ENCODE measurements at regions not wholly inside any gene's neighbourhood (a gene's known extent, or its start where the extent isn't known, plus 50 kb on each side); places are given as distances from the start of the nearest gene placed in this dataset.

DNA sequence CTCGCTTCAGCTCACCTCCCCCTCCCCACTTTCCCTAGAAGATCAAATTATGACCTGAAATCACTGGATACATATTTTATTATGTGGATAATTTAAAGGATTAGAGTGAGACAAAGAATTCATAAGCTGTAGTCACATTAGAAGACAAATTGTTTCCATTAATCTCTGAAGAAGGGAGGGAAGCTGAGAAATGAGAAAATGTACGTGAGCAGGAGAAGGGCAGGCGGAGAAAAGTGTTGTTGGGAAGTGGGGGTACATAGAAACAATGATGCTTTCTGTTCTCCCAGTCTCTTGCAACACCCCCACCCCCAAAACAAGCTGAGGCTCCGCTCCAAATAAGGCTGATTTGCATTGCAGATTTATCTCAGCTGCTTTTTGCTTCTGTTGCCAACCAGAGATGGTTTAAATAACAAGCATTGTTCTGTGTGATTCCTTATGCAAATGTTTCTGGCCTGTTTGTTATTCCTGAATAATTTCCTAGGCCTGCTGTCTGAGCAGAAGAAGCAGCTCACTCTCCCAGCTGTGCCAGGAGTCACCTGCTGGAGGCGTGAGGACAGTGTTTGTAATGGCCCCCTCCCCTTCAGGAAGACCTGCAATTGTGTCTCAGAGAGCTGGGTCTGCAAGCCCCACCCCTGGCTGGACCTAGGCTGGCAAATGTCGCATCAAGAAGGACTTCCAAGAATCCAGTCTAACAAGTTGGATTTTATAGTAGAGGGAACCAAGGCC, 121.8 kb upstream of the TNR start:
- H3K9me2 ChIP-seq (replicated peaks; ENCODE audit: insufficient read depth, low read length), result no peaks in the 10 kb centered on the region

DNA sequence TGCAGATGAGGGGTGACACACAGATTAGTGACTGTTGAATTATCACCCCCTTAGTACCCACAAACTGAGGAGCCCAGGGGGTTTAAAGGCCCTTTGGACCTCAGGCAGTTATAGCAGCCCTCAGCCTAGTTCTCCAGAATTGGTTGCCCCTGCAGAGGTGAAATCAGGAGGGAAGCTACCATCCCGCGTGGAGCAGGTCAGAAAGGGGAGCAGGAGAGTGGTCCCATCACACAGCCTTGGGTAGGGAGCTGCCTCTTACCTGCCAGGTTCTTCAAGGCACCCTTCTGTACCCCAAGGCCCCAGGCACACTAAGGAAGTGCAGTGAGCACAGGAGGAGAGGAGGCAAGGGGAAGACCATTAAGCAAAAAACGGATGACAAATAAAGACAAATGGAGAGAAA, 121.2 kb upstream of the TNR start:
- H3K79me2 ChIP-seq (ENCODE audit: insufficient read depth, low read length), result no peaks in the 10 kb centered on the region
- no peak overlapping the region for H3K27ac ChIP-seq (ENCODE audit: low read depth, low read length)
- TF ChIP-seq, protein P1, sequence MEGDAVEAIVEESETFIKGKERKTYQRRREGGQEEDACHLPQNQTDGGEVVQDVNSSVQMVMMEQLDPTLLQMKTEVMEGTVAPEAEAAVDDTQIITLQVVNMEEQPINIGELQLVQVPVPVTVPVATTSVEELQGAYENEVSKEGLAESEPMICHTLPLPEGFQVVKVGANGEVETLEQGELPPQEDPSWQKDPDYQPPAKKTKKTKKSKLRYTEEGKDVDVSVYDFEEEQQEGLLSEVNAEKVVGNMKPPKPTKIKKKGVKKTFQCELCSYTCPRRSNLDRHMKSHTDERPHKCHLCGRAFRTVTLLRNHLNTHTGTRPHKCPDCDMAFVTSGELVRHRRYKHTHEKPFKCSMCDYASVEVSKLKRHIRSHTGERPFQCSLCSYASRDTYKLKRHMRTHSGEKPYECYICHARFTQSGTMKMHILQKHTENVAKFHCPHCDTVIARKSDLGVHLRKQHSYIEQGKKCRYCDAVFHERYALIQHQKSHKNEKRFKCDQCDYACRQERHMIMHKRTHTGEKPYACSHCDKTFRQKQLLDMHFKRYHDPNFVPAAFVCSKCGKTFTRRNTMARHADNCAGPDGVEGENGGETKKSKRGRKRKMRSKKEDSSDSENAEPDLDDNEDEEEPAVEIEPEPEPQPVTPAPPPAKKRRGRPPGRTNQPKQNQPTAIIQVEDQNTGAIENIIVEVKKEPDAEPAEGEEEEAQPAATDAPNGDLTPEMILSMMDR (IDR thresholded peaks at IDR 0.05; ENCODE audit: insufficient read depth, low read length, poor library complexity, severe bottlenecking), result no peak
- TF ChIP-seq EZH2phosphoT487 (conservative IDR thresholded peaks at IDR 0.05; ENCODE audit: low read length), result no peak

More for the DNA sequence above, 121.8 kb upstream of the TNR start:
- Histone ChIP-seq H3K27ac (ENCODE audit: low read depth, low read length) (no peak overlapping the region), H3K27me3 (ENCODE audit: low read length) (no peaks in the 10 kb centered on the region), H3K9ac (ENCODE audit: low read length) (no peak overlapping the region), H3K4me3 (ENCODE audit: insufficient read depth, low read length, poor library complexity, severe bottlenecking) (no peak overlapping the region), H3K79me2 (ENCODE audit: insufficient read depth, low read length) (no peaks in the 10 kb centered on the region), H2AFZ (ENCODE audit: low read depth, low read length, severe bottlenecking) (no peak overlapping the region), H3K9me3 (ENCODE audit: insufficient read depth, low read length) (no peaks in the 10 kb centered on the region), H4K20me1 (ENCODE audit: low read depth, low read length) (no peaks in the 10 kb centered on the region), H3F3A (ENCODE audit: insufficient read depth) (no peaks in the 10 kb centered on the region), H3K4me2 (ENCODE audit: low read depth, low read length, poor library complexity, severe bottlenecking) (no peak overlapping the region), H3K36me3 (ENCODE audit: low read length) (no peaks in the 10 kb centered on the region)
- TF ChIP-seq EZH2phosphoT487 (conservative IDR thresholded peaks at IDR 0.05; ENCODE audit: low read length), result no peak
- TF ChIP-seq, protein P1 (IDR thresholded peaks at IDR 0.05; ENCODE audit: insufficient read depth, low read length, poor library complexity, severe bottlenecking), result no peak

DNA sequence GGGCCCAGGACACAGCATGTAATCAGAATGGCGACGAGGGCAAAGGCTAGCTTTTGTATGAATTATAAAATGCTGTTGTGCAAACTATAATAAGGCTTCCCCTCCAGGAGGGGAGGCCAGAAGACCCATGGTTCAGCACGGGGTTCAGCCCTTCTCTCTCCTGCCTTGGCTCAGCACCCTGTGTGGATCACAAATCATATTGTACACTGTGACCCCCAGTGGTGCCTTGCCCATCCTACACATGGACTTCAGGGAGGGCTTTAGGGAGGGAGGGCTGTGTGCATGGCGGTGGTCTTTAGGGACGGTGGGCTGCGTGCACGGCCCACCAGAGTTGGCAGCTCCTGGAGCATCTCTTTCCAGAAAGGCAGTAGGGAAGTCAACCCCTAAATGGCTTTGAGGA, 120.8 kb upstream of the TNR start:
- Histone ChIP-seq H3K27me3 (ENCODE audit: low read length) (no peaks in the 10 kb centered on the region), H3K79me2 (ENCODE audit: insufficient read depth, low read length) (no peaks in the 10 kb centered on the region), H2AFZ (ENCODE audit: low read depth, low read length, severe bottlenecking) (no peak overlapping the region), H3K9me3 (ENCODE audit: insufficient read depth, low read length) (no peaks in the 10 kb centered on the region), H3K27ac (ENCODE audit: low read depth, low read length) (no peak overlapping the region), H4K20me1 (ENCODE audit: low read depth, low read length) (no peaks in the 10 kb centered on the region), H3K9me2 (replicated peaks; ENCODE audit: insufficient read depth, low read length) (no peaks in the 10 kb centered on the region), H3K36me3 (ENCODE audit: low read length) (no peaks in the 10 kb centered on the region), H3F3A (ENCODE audit: insufficient read depth) (no peaks in the 10 kb centered on the region), H3K4me2 (ENCODE audit: low read depth, low read length, poor library complexity, severe bottlenecking) (no peak overlapping the region), H3K4me3 (ENCODE audit: insufficient read depth, low read length, poor library complexity, severe bottlenecking) (no peak overlapping the region), H3K9ac (ENCODE audit: low read length) (no peak overlapping the region)
- TF ChIP-seq, protein P1 (IDR thresholded peaks at IDR 0.05; ENCODE audit: insufficient read depth, low read length, poor library complexity, severe bottlenecking), result no peak
- TF ChIP-seq EZH2phosphoT487 (conservative IDR thresholded peaks at IDR 0.05; ENCODE audit: low read length), result no peak

More for the DNA sequence above, 121.2 kb upstream of the TNR start:
- H3K4me3 ChIP-seq (ENCODE audit: insufficient read depth, low read length, poor library complexity, severe bottlenecking), result no peak overlapping the region
- H3K27me3 ChIP-seq (ENCODE audit: low read length), result no peaks in the 10 kb centered on the region
- no peak overlapping the region for H3K9ac ChIP-seq (ENCODE audit: low read length)
- H3K9me2 ChIP-seq (replicated peaks; ENCODE audit: insufficient read depth, low read length), result no peaks in the 10 kb centered on the region
- H3K9me3 ChIP-seq (ENCODE audit: insufficient read depth, low read length), result no peaks in the 10 kb centered on the region
- H3K4me2 ChIP-seq (ENCODE audit: low read depth, low read length, poor library complexity, severe bottlenecking), result no peak overlapping the region
- no peak overlapping the region for H2AFZ ChIP-seq (ENCODE audit: low read depth, low read length, severe bottlenecking)
- H3K36me3 ChIP-seq (ENCODE audit: low read length), result no peaks in the 10 kb centered on the region
- no peaks in the 10 kb centered on the region for H4K20me1 ChIP-seq (ENCODE audit: low read depth, low read length)
- no peaks in the 10 kb centered on the region for H3F3A ChIP-seq (ENCODE audit: insufficient read depth)

Data from SU-DHL-6 (cell line).